ENCODE measurements at regions not wholly inside any gene's neighbourhood (a gene's known extent, or its start where the extent isn't known, plus 50 kb on each side); places are given as distances from the start of the nearest gene placed in this dataset.

- H3K27me3 ChIP-seq = no peaks in the 10 kb centered on the region
- no peaks in the 10 kb centered on the region for H3K4me1 ChIP-seq
- TF ChIP-seq POLR2A (IDR thresholded peaks at IDR 0.05) = no peak
- TF ChIP-seq CTCF (IDR thresholded peaks at IDR 0.05 in 4 of 5, conservative IDR thresholded peaks at IDR 0.05 in 1 of 5) = no peak
- H3K9me3 ChIP-seq = no peaks in the 10 kb centered on the region
- ATAC-seq (no peak), DNase-seq (no peak)
- no peaks in the 10 kb centered on the region for H3K36me3 ChIP-seq
- in situ Hi-C loops (cut with MboI; ENCODE audit: low sequenced_read_pairs in 4 of 4) = no loop called here
- H3K4me3 ChIP-seq = no peak overlapping the region
- H3K27ac ChIP-seq = no peak overlapping the region
- intact Hi-C loops (cut with DNase I; ENCODE audit: low total_unique reads) = no loop called here
Observed at GRCh38 chr2:118693287-118693822, 154.1 kb downstream of the EN1 start.

- H3K4me1 ChIP-seq = no peaks in the 10 kb centered on the region
- ATAC-seq (no peak), DNase-seq (no peak)
- no peaks in the 10 kb centered on the region for H3K9me3 ChIP-seq
- H3K27me3 ChIP-seq = no peaks in the 10 kb centered on the region
- H3K27ac ChIP-seq = no peak overlapping the region
- no peak overlapping the region for H3K4me3 ChIP-seq
- no peak for TF ChIP-seq CTCF (IDR thresholded peaks at IDR 0.05 in 4 of 5, conservative IDR thresholded peaks at IDR 0.05 in 1 of 5)
- TF ChIP-seq POLR2A (IDR thresholded peaks at IDR 0.05) = no peak
- intact Hi-C loops (cut with DNase I; ENCODE audit: low total_unique reads) (no loop called here), in situ Hi-C loops (cut with MboI; ENCODE audit: low sequenced_read_pairs in 4 of 4) (no loop called here)
- H3K36me3 ChIP-seq = no peaks in the 10 kb centered on the region
Observed at GRCh38 chr2:118689874-118690273, 157.6 kb downstream of the EN1 start.

- H3K27me3 ChIP-seq = no peaks in the 10 kb centered on the region
- no peaks in the 10 kb centered on the region for H3K4me1 ChIP-seq
- no peak overlapping the region for H3K27ac ChIP-seq
- H3K9me3 ChIP-seq = no peaks in the 10 kb centered on the region
- TF ChIP-seq POLR2A (IDR thresholded peaks at IDR 0.05) (no peak), CTCF (IDR thresholded peaks at IDR 0.05 in 4 of 5, conservative IDR thresholded peaks at IDR 0.05 in 1 of 5) (no peak)
- intact Hi-C loops (cut with DNase I; ENCODE audit: low total_unique reads) (no loop called here), in situ Hi-C loops (cut with MboI; ENCODE audit: low sequenced_read_pairs in 4 of 4) (no loop called here)
- H3K36me3 ChIP-seq = no peaks in the 10 kb centered on the region
- H3K4me3 ChIP-seq = no peak overlapping the region
- no peak for ATAC-seq
- no peak for DNase-seq
Observed at GRCh38 chr2:118689456-118689855, 158.0 kb downstream of the EN1 start.

GRCh38 chr2:118689033-118689432 lies 158.4 kb downstream of the EN1 start:
- no peak overlapping the region for H3K27ac ChIP-seq
- no peaks in the 10 kb centered on the region for H3K27me3 ChIP-seq
- intact Hi-C loops (cut with DNase I; ENCODE audit: low total_unique reads) = no loop called here
- no peaks in the 10 kb centered on the region for H3K4me1 ChIP-seq
- no peak overlapping the region for H3K4me3 ChIP-seq
- no peak for ATAC-seq
- TF ChIP-seq CTCF (IDR thresholded peaks at IDR 0.05 in 4 of 5, conservative IDR thresholded peaks at IDR 0.05 in 1 of 5) (no peak), POLR2A (IDR thresholded peaks at IDR 0.05) (no peak)
- no peaks in the 10 kb centered on the region for H3K36me3 ChIP-seq
- no peaks in the 10 kb centered on the region for H3K9me3 ChIP-seq
- no peak for DNase-seq
- in situ Hi-C loops (cut with MboI; ENCODE audit: low sequenced_read_pairs in 4 of 4) = no loop called here

- DNase-seq (no peak), ATAC-seq (no peak)
- Histone ChIP-seq H3K4me3 (no peak overlapping the region), H3K9me3 (no peaks in the 10 kb centered on the region), H3K4me1 (no peaks in the 10 kb centered on the region), H3K27me3 (no peaks in the 10 kb centered on the region), H3K36me3 (no peaks in the 10 kb centered on the region), H3K27ac (no peak overlapping the region)
- intact Hi-C loops (cut with DNase I; ENCODE audit: low total_unique reads) (no loop called here), in situ Hi-C loops (cut with MboI; ENCODE audit: low sequenced_read_pairs in 4 of 4) (no loop called here)
- TF ChIP-seq POLR2A (IDR thresholded peaks at IDR 0.05) = no peak
- no peak for TF ChIP-seq CTCF (IDR thresholded peaks at IDR 0.05 in 4 of 5, conservative IDR thresholded peaks at IDR 0.05 in 1 of 5)
Observed at GRCh38 chr2:118687698-118688097, 159.8 kb downstream of the EN1 start.
